HEK293T (cell line): ENCODE measurements at regions not wholly inside any gene's neighbourhood (a gene's known extent, or its start where the extent isn't known, plus 50 kb on each side); places are given as distances from the start of the nearest gene placed in this dataset.

Experiments used
- ARNT ChIP-seq: fragments of 450-650 bp; IDR thresholded peaks from 2 replicates; pipeline ENCODE4 v1.6.1; 2017; ENCODE audit warnings: mild to moderate bottlenecking
- BHLHE40 ChIP-seq: fragments of 450-650 bp; IDR thresholded peaks from 2 replicates; pipeline ENCODE4 v1.6.1; 2016; ENCODE audit warnings: mild to moderate bottlenecking, moderate library complexity, borderline replicate concordance
- CTBP1 ChIP-seq: fragments of 450-650 bp; IDR thresholded peaks from 2 replicates; pipeline ENCODE4 v1.6.1; 2016; ENCODE audit warnings: borderline replicate concordance
- FOXA1 ChIP-seq: fragments of 450-650 bp; IDR thresholded peaks from 2 replicates; pipeline ENCODE4 v1.6.1; 2016; ENCODE audit warnings: mild to moderate bottlenecking
- FOXK2 ChIP-seq: fragments of 450-650 bp; IDR thresholded peaks from 2 replicates; pipeline ENCODE4 v1.6.1; 2016; ENCODE audit warnings: mild to moderate bottlenecking
- FOXM1 ChIP-seq: fragments of 450-650 bp; IDR thresholded peaks from 2 replicates; pipeline ENCODE4 v1.6.1; 2017; ENCODE audit warnings: mild to moderate bottlenecking, borderline replicate concordance
- HDGF ChIP-seq: fragments of 450-650 bp; IDR thresholded peaks from 2 replicates; pipeline ENCODE4 v1.6.1; 2017; ENCODE audit warnings: antibody characterized with exemption, borderline replicate concordance
- LEF1 ChIP-seq: fragments of 450-650 bp; IDR thresholded peaks from 2 replicates; pipeline ENCODE4 v1.6.1; 2017; ENCODE audit warnings: mild to moderate bottlenecking, borderline replicate concordance
- NFRKB ChIP-seq: fragments of 450-650 bp; IDR thresholded peaks from 2 replicates; pipeline ENCODE4 v1.6.1; 2016; ENCODE audit warnings: mild to moderate bottlenecking, moderate library complexity
- SP1 ChIP-seq: fragments of 450-650 bp; IDR thresholded peaks from 2 replicates; pipeline ENCODE4 v1.6.1; 2017
- SUZ12 ChIP-seq: fragments of 450-650 bp; IDR thresholded peaks from 2 replicates; pipeline ENCODE4 v1.6.1; 2016; ENCODE audit warnings: mild to moderate bottlenecking

DNA sequence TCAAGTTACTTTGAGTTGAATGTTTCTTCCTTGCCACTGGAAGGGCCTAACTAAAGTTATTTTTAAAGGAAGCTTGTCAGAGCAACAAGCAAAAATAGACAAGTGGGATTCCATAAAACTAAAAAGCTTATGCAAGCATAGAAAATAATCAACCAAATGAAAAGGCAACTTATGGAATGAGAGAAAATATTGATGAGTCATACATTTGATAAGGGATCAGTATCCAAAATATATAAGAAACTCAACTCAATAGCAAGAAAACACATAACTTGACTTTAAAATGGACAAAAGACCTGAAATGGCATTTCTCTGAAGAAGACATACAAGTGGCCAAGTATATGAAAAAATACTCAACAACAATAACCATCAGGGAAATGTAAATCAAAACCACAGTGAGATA lies 264.5 kb upstream of the UBASH3B start:
- TF ChIP-seq CTBP1 (no peak), SP1 (no peak), FOXK2 (no peak), FOXA1 (no peak), BHLHE40 (no peak), SUZ12 (no peak), FOXM1 (no peak), LEF1 (no peak), ARNT (no peak), NFRKB (no peak), HDGF (no peak)
